ENCODE measurements at regions not wholly inside any gene's neighbourhood (a gene's known extent, or its start where the extent isn't known, plus 50 kb on each side); places are given as distances from the start of the nearest gene placed in this dataset.

DNA sequence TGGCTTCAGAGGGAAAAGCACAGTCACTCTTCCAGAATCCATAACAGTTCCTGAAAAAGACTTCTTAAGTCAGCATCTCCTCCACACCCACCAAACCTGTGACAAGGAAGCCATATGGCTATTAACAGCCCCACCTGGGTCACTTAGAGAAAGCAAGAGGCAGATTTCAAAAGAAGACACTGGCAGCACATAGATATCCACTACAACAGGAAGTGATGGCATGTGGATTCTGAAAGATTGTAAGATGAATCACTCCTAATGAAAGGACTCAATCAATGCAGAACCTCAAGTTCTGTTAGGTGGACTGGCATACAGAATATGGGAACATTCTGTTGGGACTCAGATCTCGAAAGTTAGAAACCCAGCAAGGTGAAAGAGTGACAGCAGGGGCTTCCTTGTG, 365.9 kb downstream of the TGFB2 start:
- TF ChIP-seq CTCF (IDR thresholded peaks at IDR 0.05 in 8 of 11, conservative IDR thresholded peaks at IDR 0.05 in 3 of 11) (no peak), POLR2A (IDR thresholded peaks at IDR 0.05) (no peak), POLR2AphosphoS5 (IDR thresholded peaks at IDR 0.05) (no peak)
